Type B pancreatic cell (in vitro differentiated cells): ENCODE measurements at regions not wholly inside any gene's neighbourhood (a gene's known extent, or its start where the extent isn't known, plus 50 kb on each side); places are given as distances from the start of the nearest gene placed in this dataset.
"Not testable (repeated sequence)": the region's sequence is repeated elsewhere in the genome, so short reads cannot be mapped to it uniquely, and the experiment has no call there.

Experiments
- DNase-seq: peaks from one replicate; pipeline ENCODE4 v3.0.0; 2021; ENCODE audit warnings: mixed read lengths; ENCODE audit not compliant: unreplicated experiment; ENCODE audit errors: extremely low spot score
- H3K27ac Mint-ChIP-seq: 2 replicates; pipeline ENCODE4 v1.8.0; 2021; ENCODE audit warnings: mild to moderate bottlenecking, mixed read lengths
- H3K27me3 Mint-ChIP-seq: 2 replicates; pipeline ENCODE4 v1.8.0; 2021; ENCODE audit warnings: mixed read lengths
- H3K36me3 Mint-ChIP-seq: 2 replicates; pipeline ENCODE4 v1.8.0; 2021; ENCODE audit warnings: mixed read lengths
- H3K4me1 Mint-ChIP-seq: one replicate; pipeline ENCODE4 v1.8.0; 2021; ENCODE audit warnings: mixed read lengths; ENCODE audit not compliant: unreplicated experiment
- H3K4me3 Mint-ChIP-seq: 2 replicates; pipeline ENCODE4 v1.8.0; 2021; ENCODE audit warnings: mild to moderate bottlenecking, mixed read lengths
- H3K9me3 Mint-ChIP-seq: 2 replicates; pipeline ENCODE4 v1.8.0; 2021; ENCODE audit warnings: mixed read lengths
- CTCF ChIP-seq: fragments of 200-600 bp; sonication (generic); conservative IDR thresholded peaks from 2 replicates; pipeline ENCODE4 v1.5.0; 2021; ENCODE audit warnings: antibody characterized with exemption, mild to moderate bottlenecking

DNA sequence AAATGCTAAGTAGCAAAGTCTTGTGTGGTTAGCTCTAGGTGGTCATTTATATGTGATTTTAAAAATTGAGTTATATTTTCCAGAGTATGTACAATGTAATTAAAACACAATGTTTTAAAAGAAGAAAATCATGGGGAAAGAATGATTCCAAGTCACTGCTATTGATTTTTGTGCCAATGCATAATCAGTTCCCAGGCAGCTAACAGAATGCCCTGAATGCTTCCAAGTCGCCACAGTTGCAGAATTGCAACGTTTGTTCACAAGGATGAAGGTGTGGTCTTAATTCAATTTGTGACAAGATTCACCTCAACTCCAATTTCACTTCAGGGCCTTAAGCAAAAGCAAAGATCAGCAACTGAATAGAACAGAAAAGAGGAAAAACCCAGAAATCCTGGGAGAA is 200.4 kb downstream of the SPP2 start:
- Mint-ChIP-seq H3K27ac (no peak overlapping the region), H3K27me3 (no peaks in the 10 kb centered on the region), H3K36me3 (no peaks in the 10 kb centered on the region), H3K4me1 (peaks cover 9% of the 10 kb centered on the region), H3K9me3 (no peaks in the 10 kb centered on the region), H3K4me3 (no peak overlapping the region)
- no peak for TF ChIP-seq CTCF
- DNase-seq, result no peak

DNA sequence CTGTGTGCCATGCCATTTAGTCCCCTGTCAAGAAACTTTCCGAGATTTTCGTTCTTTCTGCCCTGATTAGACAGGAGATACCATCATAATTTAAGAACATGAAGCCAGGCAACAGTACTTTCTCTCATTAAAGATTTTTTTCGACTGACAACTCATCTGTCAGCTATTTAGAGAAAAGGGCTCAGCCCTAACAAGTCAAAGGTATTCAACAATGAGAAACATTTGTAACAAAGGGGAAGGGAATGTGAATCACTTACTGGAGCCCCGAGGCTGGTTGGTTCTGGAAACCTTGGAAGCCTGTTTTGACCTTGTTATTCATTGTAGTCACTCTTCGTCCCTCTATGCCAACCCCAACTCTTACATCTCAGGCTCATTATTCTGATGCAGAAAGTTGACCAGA is 199.4 kb downstream of the SPP2 start:
- DNase-seq, result no peak
- TF ChIP-seq CTCF, result no peak
- Mint-ChIP-seq H3K4me3 (peak overlapping the region; percentile 12), H3K4me1 (peaks cover 14% of the 10 kb centered on the region), H3K27ac (peak overlapping the region; percentile 83), H3K9me3 (no peaks in the 10 kb centered on the region), H3K27me3 (no peaks in the 10 kb centered on the region), H3K36me3 (no peaks in the 10 kb centered on the region)

- peaks cover 14% of the 10 kb centered on the region for H3K4me1 Mint-ChIP-seq
Observed at GRCh38 chr2:234249034-234249735, 198.7 kb downstream of the SPP2 start.

DNA sequence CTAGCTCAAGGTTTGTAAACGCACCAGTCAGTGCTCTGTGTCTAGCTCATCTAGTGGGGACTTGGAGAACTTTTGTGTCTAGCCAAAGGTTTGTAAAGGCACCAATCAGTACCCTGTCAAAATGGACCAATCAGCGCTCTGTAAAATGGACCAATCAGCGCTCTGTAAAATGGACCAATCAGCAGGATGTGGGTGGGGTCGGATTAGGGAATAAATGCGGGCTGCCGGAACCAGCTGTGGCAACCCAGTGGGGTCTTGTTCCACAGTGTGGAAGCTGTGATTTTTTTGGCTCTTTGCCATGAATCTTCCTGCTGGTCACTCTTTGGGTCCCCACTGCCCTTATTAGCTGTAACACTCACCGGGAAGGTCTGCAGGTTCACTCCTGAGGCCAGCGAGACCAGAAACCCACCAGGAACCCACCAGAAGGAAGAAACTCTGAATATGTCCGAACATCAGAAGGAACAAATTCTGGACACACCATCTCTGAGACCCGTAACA is 197.8 kb downstream of the SPP2 start:
- not testable (repeated sequence) for DNase-seq, H3K9me3 Mint-ChIP-seq

More at GRCh38 chr2:234249034-234249735, 198.7 kb downstream of the SPP2 start:
- Mint-ChIP-seq H3K9me3 (no peaks in the 10 kb centered on the region), H3K27me3 (no peaks in the 10 kb centered on the region), H3K27ac (peak overlapping the region; percentile 83), H3K4me3 (no peak overlapping the region), H3K36me3 (no peaks in the 10 kb centered on the region)
- no peak for TF ChIP-seq CTCF
- DNase-seq, result no peak

DNA sequence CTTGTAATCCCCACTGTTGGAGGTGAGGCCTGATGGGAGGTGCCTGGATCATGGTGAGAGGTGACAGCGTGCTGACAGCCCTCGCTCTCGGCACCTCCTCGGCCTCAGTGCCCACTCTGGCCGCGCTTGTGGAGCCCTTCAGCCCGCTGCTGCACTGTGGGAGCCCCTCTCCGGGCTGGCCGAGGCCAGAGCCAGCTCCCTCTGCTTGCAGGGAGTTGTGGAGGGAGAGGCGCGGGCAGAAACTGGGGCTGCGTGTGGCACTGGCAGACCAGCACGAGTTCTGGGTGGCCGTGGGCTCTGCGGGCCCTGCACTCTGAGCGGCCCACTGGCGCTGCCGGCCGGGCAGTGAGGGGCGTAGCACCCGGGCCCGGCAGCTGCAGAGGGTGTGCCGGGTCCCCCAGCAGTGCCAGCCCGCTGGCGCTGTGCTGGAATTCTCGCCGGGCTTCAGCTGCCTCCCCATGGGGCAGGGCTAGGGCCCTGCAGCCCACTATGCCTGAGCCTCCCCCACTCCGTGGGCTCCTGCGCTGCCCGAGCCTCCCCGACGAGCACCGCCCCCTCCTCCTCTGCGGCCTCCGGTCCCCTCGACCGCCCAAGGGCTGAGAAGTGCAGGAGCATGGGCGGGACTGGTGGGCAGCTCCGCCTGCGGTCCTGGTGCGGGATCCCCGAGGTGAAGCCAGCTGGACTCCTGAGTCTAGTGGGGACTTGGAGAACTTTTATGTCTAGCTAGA is 197.1 kb downstream of the SPP2 start:
- no peaks in the 10 kb centered on the region for H3K9me3 Mint-ChIP-seq
- H3K27me3 Mint-ChIP-seq, result no peaks in the 10 kb centered on the region
- peaks cover 14% of the 10 kb centered on the region for H3K4me1 Mint-ChIP-seq
- TF ChIP-seq CTCF, result no peak
- H3K4me3 Mint-ChIP-seq, result no peak overlapping the region
- DNase-seq, result no peak
- no peaks in the 10 kb centered on the region for H3K36me3 Mint-ChIP-seq
- H3K27ac Mint-ChIP-seq, result no peak overlapping the region

More for the DNA sequence above, 197.8 kb downstream of the SPP2 start:
- H3K4me1 Mint-ChIP-seq, result peaks cover 14% of the 10 kb centered on the region
- H3K4me3 Mint-ChIP-seq, H3K27ac Mint-ChIP-seq, H3K36me3 Mint-ChIP-seq, H3K27me3 Mint-ChIP-seq: not testable (repeated sequence)

DNA sequence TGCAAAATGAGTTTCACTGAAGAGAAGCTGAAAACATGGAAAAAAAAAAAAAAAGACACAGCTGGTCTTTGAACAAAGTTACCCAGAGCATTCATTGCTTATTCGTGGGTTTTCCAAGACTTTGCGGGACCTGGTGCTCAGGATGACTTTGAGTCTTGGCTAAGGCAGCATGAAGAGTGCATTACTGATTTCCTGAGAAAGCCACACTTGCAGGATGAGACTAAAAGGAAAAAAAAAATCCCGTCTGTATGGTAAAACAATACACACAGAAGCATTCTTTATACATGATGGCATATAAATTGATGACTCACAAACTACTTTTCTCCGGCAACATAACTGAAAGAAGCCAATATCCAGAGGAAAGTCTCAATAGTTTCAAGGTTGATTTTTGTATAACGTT is 195.4 kb downstream of the SPP2 start:
- DNase-seq, result no peak
- Mint-ChIP-seq H3K27ac (no peak overlapping the region), H3K9me3 (no peaks in the 10 kb centered on the region), H3K36me3 (no peaks in the 10 kb centered on the region), H3K27me3 (no peaks in the 10 kb centered on the region), H3K4me1 (peaks cover 19% of the 10 kb centered on the region), H3K4me3 (no peak overlapping the region)
- no peak for TF ChIP-seq CTCF
